Ishikawa (cell line): ENCODE measurements at regions not wholly inside any gene's neighbourhood (a gene's known extent, or its start where the extent isn't known, plus 50 kb on each side); places are given as distances from the start of the nearest gene placed in this dataset.

Experiments
- CEBPB ChIP-seq: IDR thresholded peaks from 2 replicates; pipeline ENCODE4 v1.6.1; 2012
- CREB1 ChIP-seq: IDR thresholded peaks from 2 replicates; pipeline ENCODE4 v1.6.1; 2012; ENCODE audit warnings: low read depth
- EGR1 ChIP-seq: IDR thresholded peaks from 2 replicates; pipeline ENCODE4 v1.6.1; 2012
- EP300 ChIP-seq: IDR thresholded peaks from 2 replicates; pipeline ENCODE4 v1.6.1; 2012; ENCODE audit warnings: borderline replicate concordance
- FOXM1 ChIP-seq: IDR thresholded peaks from 2 replicates; pipeline ENCODE4 v1.6.1; 2012; ENCODE audit warnings: low read depth, borderline replicate concordance
- NFIC ChIP-seq: IDR thresholded peaks from 2 replicates; pipeline ENCODE4 v1.6.1; 2012
- RAD21 ChIP-seq: IDR thresholded peaks from 2 replicates; pipeline ENCODE4 v1.6.1; 2012; ENCODE audit warnings: low read depth
- TAF1 ChIP-seq: IDR thresholded peaks from 2 replicates; pipeline ENCODE4 v1.6.1; 2012; ENCODE audit warnings: low read depth, mild to moderate bottlenecking
- TCF12 ChIP-seq: IDR thresholded peaks from 2 replicates; pipeline ENCODE4 v1.6.1; 2012; ENCODE audit warnings: low read depth
- TEAD4 ChIP-seq: IDR thresholded peaks from 2 replicates; pipeline ENCODE4 v1.6.1; 2012
- YY1 ChIP-seq: IDR thresholded peaks from 2 replicates; pipeline ENCODE4 v1.6.1; 2012; ENCODE audit warnings: low read depth
- ZBTB7A ChIP-seq: IDR thresholded peaks from 2 replicates; pipeline ENCODE4 v1.6.1; 2012; ENCODE audit warnings: low read depth
- TF ChIP-seq, protein P1 (sequence below): IDR thresholded peaks from 2 replicates; pipeline ENCODE4 v1.6.1; 2012; ENCODE audit warnings: low read depth, mild to moderate bottlenecking
- TF ChIP-seq, protein P2 (sequence below): IDR thresholded peaks from 2 replicates; pipeline ENCODE4 v1.6.1; 2012
- TF ChIP-seq, protein P3 (sequence below): IDR thresholded peaks from 2 replicates; pipeline ENCODE4 v1.6.1; 2012

DNA sequence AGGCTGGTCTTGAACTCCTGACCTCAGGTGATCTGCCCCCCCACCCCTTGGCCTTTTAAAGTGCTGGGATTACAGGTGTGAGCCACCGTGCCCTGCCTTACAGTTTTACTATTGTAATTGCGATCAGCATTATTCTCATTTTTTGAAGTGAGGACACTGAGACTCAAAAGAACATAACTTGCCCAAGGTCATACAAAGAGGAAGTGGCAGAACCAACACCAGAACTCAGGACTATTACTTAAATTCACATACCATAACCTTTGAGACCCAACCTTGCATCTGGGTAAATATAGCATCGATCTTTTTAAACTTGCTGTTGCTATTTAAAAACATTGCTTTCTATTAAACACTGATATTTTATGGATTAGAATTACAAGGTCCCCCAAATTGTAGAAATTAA, 54.2 kb downstream of the FOXI1 start:
- no peak for TF ChIP-seq CREB1
- no peak for TF ChIP-seq FOXM1
- no peak for TF ChIP-seq ZBTB7A
- TF ChIP-seq, protein P1, sequence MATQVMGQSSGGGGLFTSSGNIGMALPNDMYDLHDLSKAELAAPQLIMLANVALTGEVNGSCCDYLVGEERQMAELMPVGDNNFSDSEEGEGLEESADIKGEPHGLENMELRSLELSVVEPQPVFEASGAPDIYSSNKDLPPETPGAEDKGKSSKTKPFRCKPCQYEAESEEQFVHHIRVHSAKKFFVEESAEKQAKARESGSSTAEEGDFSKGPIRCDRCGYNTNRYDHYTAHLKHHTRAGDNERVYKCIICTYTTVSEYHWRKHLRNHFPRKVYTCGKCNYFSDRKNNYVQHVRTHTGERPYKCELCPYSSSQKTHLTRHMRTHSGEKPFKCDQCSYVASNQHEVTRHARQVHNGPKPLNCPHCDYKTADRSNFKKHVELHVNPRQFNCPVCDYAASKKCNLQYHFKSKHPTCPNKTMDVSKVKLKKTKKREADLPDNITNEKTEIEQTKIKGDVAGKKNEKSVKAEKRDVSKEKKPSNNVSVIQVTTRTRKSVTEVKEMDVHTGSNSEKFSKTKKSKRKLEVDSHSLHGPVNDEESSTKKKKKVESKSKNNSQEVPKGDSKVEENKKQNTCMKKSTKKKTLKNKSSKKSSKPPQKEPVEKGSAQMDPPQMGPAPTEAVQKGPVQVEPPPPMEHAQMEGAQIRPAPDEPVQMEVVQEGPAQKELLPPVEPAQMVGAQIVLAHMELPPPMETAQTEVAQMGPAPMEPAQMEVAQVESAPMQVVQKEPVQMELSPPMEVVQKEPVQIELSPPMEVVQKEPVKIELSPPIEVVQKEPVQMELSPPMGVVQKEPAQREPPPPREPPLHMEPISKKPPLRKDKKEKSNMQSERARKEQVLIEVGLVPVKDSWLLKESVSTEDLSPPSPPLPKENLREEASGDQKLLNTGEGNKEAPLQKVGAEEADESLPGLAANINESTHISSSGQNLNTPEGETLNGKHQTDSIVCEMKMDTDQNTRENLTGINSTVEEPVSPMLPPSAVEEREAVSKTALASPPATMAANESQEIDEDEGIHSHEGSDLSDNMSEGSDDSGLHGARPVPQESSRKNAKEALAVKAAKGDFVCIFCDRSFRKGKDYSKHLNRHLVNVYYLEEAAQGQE = no peak
- no peak for TF ChIP-seq NFIC
- TF ChIP-seq, protein P2, sequence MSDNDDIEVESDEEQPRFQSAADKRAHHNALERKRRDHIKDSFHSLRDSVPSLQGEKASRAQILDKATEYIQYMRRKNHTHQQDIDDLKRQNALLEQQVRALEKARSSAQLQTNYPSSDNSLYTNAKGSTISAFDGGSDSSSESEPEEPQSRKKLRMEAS = no peak
- TF ChIP-seq CEBPB = no peak
- TF ChIP-seq, protein P3, sequence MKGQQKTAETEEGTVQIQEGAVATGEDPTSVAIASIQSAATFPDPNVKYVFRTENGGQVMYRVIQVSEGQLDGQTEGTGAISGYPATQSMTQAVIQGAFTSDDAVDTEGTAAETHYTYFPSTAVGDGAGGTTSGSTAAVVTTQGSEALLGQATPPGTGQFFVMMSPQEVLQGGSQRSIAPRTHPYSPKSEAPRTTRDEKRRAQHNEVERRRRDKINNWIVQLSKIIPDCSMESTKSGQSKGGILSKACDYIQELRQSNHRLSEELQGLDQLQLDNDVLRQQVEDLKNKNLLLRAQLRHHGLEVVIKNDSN = no peak
- TF ChIP-seq YY1 = no peak
- TF ChIP-seq RAD21 = no peak
- TF ChIP-seq TEAD4 = no peak
- no peak for TF ChIP-seq TAF1
- TF ChIP-seq TCF12 = no peak
- TF ChIP-seq EP300 = no peak
- TF ChIP-seq EGR1 = no peak

DNA sequence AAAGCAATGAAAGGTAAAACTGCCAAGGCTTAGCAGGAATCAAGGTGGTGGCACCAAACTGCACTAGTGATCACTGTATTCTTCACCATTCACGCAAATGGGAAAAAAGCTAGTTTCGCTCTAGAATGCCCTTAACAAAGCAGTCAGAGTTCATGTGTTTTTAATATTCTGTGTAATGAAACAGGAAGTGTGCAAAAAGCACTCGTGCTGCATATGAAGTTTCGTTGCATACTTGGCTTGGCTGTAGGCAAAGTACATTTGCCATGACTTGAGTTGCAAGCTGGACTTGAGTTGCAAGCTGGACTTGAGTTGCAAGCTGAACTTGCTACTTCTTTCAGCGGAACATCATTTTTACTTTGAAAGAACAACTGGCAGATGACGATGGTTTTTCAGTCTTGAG, 55.4 kb downstream of the FOXI1 start:
- no peak for TF ChIP-seq FOXM1

DNA sequence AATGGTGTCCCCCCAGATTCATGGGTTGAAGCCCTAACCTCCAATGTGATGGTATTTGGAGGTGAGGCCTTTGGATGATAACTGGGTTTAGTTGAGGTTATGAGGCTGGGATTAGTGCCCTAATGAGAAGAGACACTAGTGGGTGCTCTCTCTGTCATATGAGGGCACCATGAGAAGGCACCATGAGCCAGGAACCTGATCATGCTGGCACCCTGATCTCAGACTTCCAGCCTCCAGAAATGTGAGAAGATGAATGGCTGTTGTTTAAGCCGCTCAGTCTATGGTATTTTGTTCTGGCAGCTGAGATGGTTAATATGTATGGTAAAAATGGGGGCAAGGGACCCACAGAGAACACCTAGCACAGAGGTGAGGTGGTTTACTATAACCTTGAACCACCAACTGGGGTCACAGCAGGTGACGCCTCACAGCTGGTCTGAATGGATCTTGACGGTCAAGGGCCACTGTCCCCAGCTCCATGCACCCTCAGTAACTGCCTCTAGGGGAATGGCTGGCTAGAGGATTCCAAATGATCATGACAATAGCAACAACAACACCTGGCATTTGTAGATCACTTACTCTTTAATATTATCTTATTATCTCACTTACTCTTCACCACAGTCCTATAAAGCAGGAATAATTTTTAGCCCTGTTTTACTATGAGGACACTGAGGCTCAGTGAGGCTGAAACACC, 57.1 kb downstream of the FOXI1 start:
- TF ChIP-seq, protein P3 = no peak
- TF ChIP-seq FOXM1 (no peak), EGR1 (no peak), TAF1 (no peak), EP300 (no peak), ZBTB7A (no peak), TCF12 (no peak)

DNA sequence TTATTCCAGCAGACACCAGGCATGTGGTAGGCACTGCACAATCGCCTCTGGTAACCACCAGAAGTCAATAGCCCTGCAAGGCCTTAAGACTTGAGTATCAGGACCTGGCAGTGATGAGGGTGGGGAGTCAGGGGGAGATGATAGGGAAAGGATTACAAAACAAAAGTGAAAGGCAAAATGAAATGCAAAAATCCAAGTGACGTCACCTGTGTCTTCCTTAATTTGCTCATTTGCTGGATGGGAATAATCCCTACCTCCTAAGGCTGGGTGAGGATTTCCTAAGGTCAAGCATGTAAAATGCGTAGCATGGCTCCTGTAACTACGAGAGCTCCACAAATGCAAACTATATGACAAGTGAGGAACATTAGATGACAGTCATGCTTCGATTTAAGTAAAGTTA, 58.4 kb downstream of the FOXI1 start:
- TF ChIP-seq RAD21 (no peak), ZBTB7A (no peak), FOXM1 (no peak), CEBPB (no peak), NFIC (no peak)

DNA sequence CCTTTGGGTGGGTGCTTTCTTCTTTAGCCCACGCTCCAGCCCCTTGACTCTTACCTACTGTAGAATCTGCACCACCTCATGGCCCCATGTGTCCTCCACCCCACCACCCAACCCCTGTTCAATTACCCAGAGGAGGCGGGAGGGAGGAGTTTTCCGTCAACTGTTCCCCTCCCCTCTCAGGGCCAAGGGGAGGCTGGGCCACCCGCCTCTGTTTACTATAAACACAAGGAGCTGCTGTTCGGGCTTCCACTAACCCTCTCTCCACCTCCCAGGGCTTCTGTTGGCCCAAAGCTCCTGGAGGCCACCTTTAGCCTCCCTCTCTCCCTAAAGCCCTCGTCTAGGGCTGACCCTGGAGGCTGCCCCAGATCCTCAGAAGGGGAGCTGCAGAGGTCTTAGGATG, 59.2 kb downstream of the FOXI1 start:
- TF ChIP-seq EP300 (no peak), NFIC (no peak), TCF12 (no peak), CREB1 (no peak), TEAD4 (no peak), FOXM1 (no peak), EGR1 (no peak), YY1 (no peak), TAF1 (no peak)
- TF ChIP-seq, protein P3 = no peak
- TF ChIP-seq, protein P1 = no peak

DNA sequence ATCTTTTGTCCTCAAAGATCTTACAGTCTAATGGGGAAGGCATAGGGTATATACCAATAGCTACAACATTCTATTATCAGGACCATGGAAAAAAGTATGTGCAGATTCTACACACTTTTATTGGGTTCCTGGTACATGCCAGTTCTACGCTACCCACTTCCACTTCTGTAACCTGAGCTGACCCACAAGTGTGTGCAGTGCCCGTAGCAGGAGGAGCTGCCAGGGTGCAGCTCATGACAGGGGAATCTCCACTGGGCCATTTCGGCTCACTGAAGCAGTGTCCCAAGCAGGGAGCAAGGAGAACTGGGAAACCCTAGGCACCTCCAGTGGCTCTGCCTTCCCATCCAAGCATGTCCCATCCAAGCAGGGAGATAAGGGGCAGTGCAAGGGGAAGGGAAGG, 60.4 kb downstream of the FOXI1 start:
- TF ChIP-seq CREB1 = no peak
- TF ChIP-seq NFIC = no peak
- no peak for TF ChIP-seq TCF12
- TF ChIP-seq EGR1 = no peak
- TF ChIP-seq, protein P2 = no peak
- no peak for TF ChIP-seq YY1
- no peak for TF ChIP-seq TAF1
- no peak for TF ChIP-seq EP300
- TF ChIP-seq, protein P3 = no peak
- no peak for TF ChIP-seq CEBPB
- TF ChIP-seq RAD21 = no peak
- no peak for TF ChIP-seq TEAD4
- TF ChIP-seq, protein P1 = no peak
- no peak for TF ChIP-seq ZBTB7A
- TF ChIP-seq FOXM1 = no peak
